Vagina (tissue), 2 donors: ENCODE measurements at regions not wholly inside any gene's neighbourhood (a gene's known extent, or its start where the extent isn't known, plus 50 kb on each side); places are given as distances from the start of the nearest gene placed in this dataset.

Experiments
- DNase-seq, 2 donors: peaks; one replicate each; pipeline ENCODE4 v3.0.0-alpha.2; 2017; ENCODE audit errors: extremely low spot score in 2 of 2
- H3K27ac ChIP-seq: fragments of 200-600 bp; sonication (generic); one replicate; pipeline ENCODE4 v1.5.1; 2019
- H3K27me3 ChIP-seq: fragments of 200-600 bp; sonication (generic); one replicate; pipeline ENCODE4 v1.5.1; 2019
- H3K36me3 ChIP-seq, 2 donors: fragments of 200-600 bp; sonication (generic); one replicate each; pipeline ENCODE4 v1.5.1; 2017 to 2019
- H3K4me1 ChIP-seq: fragments of 200-600 bp; sonication (generic); one replicate; pipeline ENCODE4 v1.5.1; 2019
- H3K4me3 ChIP-seq, 2 donors: fragments of 200-600 bp; sonication (generic); 1 replicate in 1 of 2; 2 replicates in 1 of 2; pipeline ENCODE4 v1.5.1; 2016 to 2019
- H3K9me3 ChIP-seq: fragments of 200-600 bp; sonication (generic); one replicate; pipeline ENCODE4 v1.5.1; 2019
- POLR2A ChIP-seq, 2 donors: fragments of 450-650 bp; IDR thresholded peaks; one replicate each; pipeline ENCODE4 v1.6.1; 2017; ENCODE audit warnings: antibody characterized with exemption in 2 of 2, mild to moderate bottlenecking in 2 of 2, moderate library complexity in 2 of 2
- POLR2AphosphoS5 ChIP-seq, 2 donors: sonication (generic); formaldehyde crosslinking; IDR thresholded peaks; one replicate each; pipeline ENCODE4 v1.9.0; 2017; ENCODE audit warnings: antibody characterized with exemption in 2 of 2, mild to moderate bottlenecking in 2 of 2, low read depth in 1 of 2; ENCODE audit not compliant: insufficient read depth in 1 of 2
- intact Hi-C: fragments of 100-400 bp; cut with DNase I; formaldehyde crosslinking; loops from one replicate; pipeline ENCODE4 v1.15.1; 2023
- TF ChIP-seq, protein P1 (sequence below), 3 experiments: fragments of 450-650 bp in 2 of 3; fragments of 200-600 bp in 1 of 3; sonication (generic) in 1 of 3; IDR thresholded peaks; one replicate each; pipeline ENCODE4 v1.5.1; 2017 to 2019; ENCODE audit warnings: antibody characterized with exemption in 3 of 3, mild to moderate bottlenecking in 2 of 3, moderate library complexity in 2 of 3

GRCh38 chr3:159798951-159799350 lies 189.7 kb upstream of the IL12A start:
- Histone ChIP-seq H3K27ac (no peak overlapping the region), H3K27me3 (no peaks in the 10 kb centered on the region), H3K4me1 (no peaks in the 10 kb centered on the region), H3K36me3 (no peaks in the 10 kb centered on the region), H3K9me3 (no peaks in the 10 kb centered on the region), H3K4me3 (no peak overlapping the region)
- no peak for DNase-seq
- TF ChIP-seq, protein P1, sequence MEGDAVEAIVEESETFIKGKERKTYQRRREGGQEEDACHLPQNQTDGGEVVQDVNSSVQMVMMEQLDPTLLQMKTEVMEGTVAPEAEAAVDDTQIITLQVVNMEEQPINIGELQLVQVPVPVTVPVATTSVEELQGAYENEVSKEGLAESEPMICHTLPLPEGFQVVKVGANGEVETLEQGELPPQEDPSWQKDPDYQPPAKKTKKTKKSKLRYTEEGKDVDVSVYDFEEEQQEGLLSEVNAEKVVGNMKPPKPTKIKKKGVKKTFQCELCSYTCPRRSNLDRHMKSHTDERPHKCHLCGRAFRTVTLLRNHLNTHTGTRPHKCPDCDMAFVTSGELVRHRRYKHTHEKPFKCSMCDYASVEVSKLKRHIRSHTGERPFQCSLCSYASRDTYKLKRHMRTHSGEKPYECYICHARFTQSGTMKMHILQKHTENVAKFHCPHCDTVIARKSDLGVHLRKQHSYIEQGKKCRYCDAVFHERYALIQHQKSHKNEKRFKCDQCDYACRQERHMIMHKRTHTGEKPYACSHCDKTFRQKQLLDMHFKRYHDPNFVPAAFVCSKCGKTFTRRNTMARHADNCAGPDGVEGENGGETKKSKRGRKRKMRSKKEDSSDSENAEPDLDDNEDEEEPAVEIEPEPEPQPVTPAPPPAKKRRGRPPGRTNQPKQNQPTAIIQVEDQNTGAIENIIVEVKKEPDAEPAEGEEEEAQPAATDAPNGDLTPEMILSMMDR (IDR thresholded peaks at IDR 0.05) = no peak
- no peak for TF ChIP-seq POLR2AphosphoS5 (IDR thresholded peaks at IDR 0.05; ENCODE audit: insufficient read depth in 1 of 2, low read depth in 1 of 2)
- no peak for TF ChIP-seq POLR2A (IDR thresholded peaks at IDR 0.05)
- intact Hi-C loops = no loop called here

GRCh38 chr3:159800434-159801155 lies 188.0 kb upstream of the IL12A start:
- Histone ChIP-seq H3K27ac (peak overlapping the region; percentile 20), H3K4me1 (peaks cover 12% of the 10 kb centered on the region)
- intact Hi-C loops = loop anchor here (10.0 kb wide), 2 partner anchors 186 to 536 kb away; no protein-coding TSS in a partner anchor

DNA sequence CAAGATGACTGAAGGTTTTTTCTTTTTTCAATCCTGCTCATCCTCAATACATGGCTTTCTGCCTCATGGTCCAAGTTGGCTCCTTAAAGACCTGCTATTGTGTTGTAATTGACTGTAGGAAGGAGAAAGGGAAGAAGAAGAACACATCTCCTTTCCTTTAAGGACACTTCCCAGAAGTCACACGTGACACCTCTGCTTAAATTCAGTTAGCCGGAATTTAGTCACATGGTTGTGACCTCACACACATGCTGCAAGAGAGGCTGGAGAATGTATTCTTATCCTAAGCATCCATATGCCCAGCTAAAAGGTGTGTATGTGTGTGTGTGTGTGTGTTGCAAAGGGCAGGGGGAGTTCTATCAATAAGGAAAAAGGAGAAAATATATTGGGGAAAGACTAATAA lies 185.8 kb upstream of the IL12A start:
- Histone ChIP-seq H3K27me3 (no peaks in the 10 kb centered on the region), H3K4me1 (peaks cover 29% of the 10 kb centered on the region), H3K9me3 (no peaks in the 10 kb centered on the region), H3K36me3 (no peaks in the 10 kb centered on the region), H3K27ac (no peak overlapping the region), H3K4me3 (no peak overlapping the region)
- intact Hi-C loops = loop anchor here (10.0 kb wide), 2 partner anchors 188 to 538 kb away; no protein-coding TSS in a partner anchor
- peak in 1 of 2 donors; percentile 22 for DNase-seq
- TF ChIP-seq, protein P1 (IDR thresholded peaks at IDR 0.05) = no peak

More at GRCh38 chr3:159800434-159801155, 188.0 kb upstream of the IL12A start:
- no peak for DNase-seq
- Histone ChIP-seq H3K27me3 (no peaks in the 10 kb centered on the region), H3K36me3 (no peaks in the 10 kb centered on the region), H3K4me3 (no peak overlapping the region), H3K9me3 (no peaks in the 10 kb centered on the region)
- TF ChIP-seq POLR2AphosphoS5 (IDR thresholded peaks at IDR 0.05; ENCODE audit: insufficient read depth in 1 of 2, low read depth in 1 of 2) = no peak
- TF ChIP-seq POLR2A (IDR thresholded peaks at IDR 0.05) = no peak
- TF ChIP-seq, protein P1 (IDR thresholded peaks at IDR 0.05) = no peak

DNA sequence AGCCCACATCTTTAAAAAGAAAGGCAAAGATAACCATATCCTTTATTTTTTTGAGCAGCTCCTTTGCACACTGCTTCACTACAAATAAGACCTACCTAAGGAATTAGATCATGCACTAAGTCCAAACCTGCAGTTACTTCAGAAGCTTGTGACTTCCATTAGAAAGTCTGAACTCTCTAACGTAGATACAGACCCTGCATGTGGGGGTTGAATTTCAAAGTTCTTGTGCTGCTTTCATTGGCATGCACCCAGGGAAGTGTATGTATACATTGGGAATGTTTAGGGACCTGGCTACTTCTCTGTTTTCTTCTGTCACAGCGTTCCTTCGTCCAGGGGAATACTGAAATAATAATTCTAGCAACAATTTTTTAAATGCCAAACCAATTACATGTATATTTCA lies 185.2 kb upstream of the IL12A start:
- no peaks in the 10 kb centered on the region for H3K27me3 ChIP-seq
- peak in 1 of 2 donors; percentile 29 for DNase-seq
- TF ChIP-seq, protein P1 (IDR thresholded peaks at IDR 0.05) = no peak
- TF ChIP-seq POLR2A (IDR thresholded peaks at IDR 0.05) (no peak), POLR2AphosphoS5 (IDR thresholded peaks at IDR 0.05; ENCODE audit: insufficient read depth in 1 of 2, low read depth in 1 of 2) (no peak)
- H3K9me3 ChIP-seq = no peaks in the 10 kb centered on the region
- H3K27ac ChIP-seq = no peak overlapping the region
- peaks cover 29% of the 10 kb centered on the region for H3K4me1 ChIP-seq
- intact Hi-C loops = loop anchor here (10.0 kb wide), 2 partner anchors 189 to 539 kb away; no protein-coding TSS in a partner anchor
- no peak overlapping the region for H3K4me3 ChIP-seq
- H3K36me3 ChIP-seq = no peaks in the 10 kb centered on the region

DNA sequence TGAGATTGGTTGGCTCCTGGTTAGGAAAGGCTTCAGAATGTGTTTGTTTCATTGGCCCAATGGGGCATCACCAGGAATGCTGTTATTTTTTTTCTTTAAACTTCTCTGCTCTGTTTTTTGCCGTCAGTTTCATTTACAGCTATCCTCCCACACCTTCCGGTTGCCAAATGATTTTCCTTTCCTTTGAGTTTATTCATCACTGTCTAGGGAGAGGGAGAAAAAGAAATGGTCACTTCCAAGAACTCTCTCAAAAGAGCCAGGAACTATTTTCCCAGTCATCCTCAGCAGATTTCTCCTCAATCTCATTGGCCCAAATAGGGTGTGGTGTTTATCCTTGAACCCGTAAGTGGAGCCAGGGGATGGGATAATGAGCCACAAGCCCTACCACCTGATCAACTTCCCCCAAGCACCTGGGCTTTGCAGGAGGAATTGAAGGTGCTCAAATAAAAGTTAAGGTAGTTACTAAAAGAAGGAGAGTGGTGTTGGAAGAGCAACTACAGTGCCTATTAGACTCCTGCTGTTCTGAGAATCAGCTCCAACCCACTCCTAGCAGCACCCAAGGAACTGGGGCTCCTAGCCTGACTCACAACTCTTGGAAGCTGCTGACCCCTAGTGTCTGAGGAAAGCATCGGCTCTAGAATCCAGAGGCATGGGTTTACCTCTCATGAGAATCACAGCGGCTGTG lies 183.8 kb upstream of the IL12A start:
- H3K4me3 ChIP-seq = no peak overlapping the region
- no peak for TF ChIP-seq POLR2AphosphoS5 (IDR thresholded peaks at IDR 0.05; ENCODE audit: insufficient read depth in 1 of 2, low read depth in 1 of 2)
- TF ChIP-seq, protein P1 (IDR thresholded peaks at IDR 0.05) = peak; percentile 47 to 74 (median 66)
- intact Hi-C loops = loop anchor here (10.0 kb wide), 2 partner anchors 190 to 540 kb away; no protein-coding TSS in a partner anchor
- no peaks in the 10 kb centered on the region for H3K9me3 ChIP-seq
- no peak overlapping the region for H3K27ac ChIP-seq
- no peaks in the 10 kb centered on the region for H3K36me3 ChIP-seq
- no peaks in the 10 kb centered on the region for H3K27me3 ChIP-seq
- DNase-seq = no peak
- peaks cover 29% of the 10 kb centered on the region for H3K4me1 ChIP-seq
